ENCODE measurements at regions not wholly inside any gene's neighbourhood (a gene's known extent, or its start where the extent isn't known, plus 50 kb on each side); places are given as distances from the start of the nearest gene placed in this dataset.

DNA sequence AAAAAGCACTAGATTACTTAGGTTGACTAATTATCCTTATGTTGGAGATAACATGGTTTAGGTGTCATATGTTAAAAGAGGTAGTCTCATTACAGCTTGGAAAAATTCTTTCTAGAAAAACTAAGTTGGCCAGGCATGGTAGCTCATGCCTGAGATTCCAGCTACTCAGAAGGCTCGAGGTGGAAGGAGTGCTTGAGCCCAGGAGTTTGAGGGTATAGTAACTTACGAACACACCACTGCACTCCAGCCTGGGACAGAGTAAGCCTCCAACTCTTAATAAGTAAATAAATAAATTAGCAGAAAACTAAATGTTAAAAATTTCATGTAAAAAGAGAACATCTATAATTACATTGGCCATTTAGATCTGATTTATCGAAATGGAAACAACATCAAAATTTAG lies 177.2 kb downstream of the NR4A2 start:
- no peak for TF ChIP-seq NFYB (CRISPR knock-in tag; conservative IDR thresholded peaks at IDR 0.05; ENCODE audit: low read depth)
- no peak for TF ChIP-seq ESRRA (CRISPR knock-in tag; IDR thresholded peaks at IDR 0.05; ENCODE audit: borderline replicate concordance)
- TF ChIP-seq, protein P1, sequence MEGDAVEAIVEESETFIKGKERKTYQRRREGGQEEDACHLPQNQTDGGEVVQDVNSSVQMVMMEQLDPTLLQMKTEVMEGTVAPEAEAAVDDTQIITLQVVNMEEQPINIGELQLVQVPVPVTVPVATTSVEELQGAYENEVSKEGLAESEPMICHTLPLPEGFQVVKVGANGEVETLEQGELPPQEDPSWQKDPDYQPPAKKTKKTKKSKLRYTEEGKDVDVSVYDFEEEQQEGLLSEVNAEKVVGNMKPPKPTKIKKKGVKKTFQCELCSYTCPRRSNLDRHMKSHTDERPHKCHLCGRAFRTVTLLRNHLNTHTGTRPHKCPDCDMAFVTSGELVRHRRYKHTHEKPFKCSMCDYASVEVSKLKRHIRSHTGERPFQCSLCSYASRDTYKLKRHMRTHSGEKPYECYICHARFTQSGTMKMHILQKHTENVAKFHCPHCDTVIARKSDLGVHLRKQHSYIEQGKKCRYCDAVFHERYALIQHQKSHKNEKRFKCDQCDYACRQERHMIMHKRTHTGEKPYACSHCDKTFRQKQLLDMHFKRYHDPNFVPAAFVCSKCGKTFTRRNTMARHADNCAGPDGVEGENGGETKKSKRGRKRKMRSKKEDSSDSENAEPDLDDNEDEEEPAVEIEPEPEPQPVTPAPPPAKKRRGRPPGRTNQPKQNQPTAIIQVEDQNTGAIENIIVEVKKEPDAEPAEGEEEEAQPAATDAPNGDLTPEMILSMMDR (IDR thresholded peaks at IDR 0.05), result no peak
- TF ChIP-seq CREB1 (CRISPR knock-in tag; IDR thresholded peaks at IDR 0.05), result no peak
- TF ChIP-seq, protein P2, sequence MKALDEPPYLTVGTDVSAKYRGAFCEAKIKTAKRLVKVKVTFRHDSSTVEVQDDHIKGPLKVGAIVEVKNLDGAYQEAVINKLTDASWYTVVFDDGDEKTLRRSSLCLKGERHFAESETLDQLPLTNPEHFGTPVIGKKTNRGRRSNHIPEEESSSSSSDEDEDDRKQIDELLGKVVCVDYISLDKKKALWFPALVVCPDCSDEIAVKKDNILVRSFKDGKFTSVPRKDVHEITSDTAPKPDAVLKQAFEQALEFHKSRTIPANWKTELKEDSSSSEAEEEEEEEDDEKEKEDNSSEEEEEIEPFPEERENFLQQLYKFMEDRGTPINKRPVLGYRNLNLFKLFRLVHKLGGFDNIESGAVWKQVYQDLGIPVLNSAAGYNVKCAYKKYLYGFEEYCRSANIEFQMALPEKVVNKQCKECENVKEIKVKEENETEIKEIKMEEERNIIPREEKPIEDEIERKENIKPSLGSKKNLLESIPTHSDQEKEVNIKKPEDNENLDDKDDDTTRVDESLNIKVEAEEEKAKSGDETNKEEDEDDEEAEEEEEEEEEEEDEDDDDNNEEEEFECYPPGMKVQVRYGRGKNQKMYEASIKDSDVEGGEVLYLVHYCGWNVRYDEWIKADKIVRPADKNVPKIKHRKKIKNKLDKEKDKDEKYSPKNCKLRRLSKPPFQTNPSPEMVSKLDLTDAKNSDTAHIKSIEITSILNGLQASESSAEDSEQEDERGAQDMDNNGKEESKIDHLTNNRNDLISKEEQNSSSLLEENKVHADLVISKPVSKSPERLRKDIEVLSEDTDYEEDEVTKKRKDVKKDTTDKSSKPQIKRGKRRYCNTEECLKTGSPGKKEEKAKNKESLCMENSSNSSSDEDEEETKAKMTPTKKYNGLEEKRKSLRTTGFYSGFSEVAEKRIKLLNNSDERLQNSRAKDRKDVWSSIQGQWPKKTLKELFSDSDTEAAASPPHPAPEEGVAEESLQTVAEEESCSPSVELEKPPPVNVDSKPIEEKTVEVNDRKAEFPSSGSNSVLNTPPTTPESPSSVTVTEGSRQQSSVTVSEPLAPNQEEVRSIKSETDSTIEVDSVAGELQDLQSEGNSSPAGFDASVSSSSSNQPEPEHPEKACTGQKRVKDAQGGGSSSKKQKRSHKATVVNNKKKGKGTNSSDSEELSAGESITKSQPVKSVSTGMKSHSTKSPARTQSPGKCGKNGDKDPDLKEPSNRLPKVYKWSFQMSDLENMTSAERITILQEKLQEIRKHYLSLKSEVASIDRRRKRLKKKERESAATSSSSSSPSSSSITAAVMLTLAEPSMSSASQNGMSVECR (CRISPR knock-in tag; IDR thresholded peaks at IDR 0.05; ENCODE audit: borderline replicate concordance), result no peak
- TF ChIP-seq, protein P3, sequence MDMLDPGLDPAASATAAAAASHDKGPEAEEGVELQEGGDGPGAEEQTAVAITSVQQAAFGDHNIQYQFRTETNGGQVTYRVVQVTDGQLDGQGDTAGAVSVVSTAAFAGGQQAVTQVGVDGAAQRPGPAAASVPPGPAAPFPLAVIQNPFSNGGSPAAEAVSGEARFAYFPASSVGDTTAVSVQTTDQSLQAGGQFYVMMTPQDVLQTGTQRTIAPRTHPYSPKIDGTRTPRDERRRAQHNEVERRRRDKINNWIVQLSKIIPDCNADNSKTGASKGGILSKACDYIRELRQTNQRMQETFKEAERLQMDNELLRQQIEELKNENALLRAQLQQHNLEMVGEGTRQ (CRISPR knock-in tag; IDR thresholded peaks at IDR 0.05), result no peak
- TF ChIP-seq, protein P4, sequence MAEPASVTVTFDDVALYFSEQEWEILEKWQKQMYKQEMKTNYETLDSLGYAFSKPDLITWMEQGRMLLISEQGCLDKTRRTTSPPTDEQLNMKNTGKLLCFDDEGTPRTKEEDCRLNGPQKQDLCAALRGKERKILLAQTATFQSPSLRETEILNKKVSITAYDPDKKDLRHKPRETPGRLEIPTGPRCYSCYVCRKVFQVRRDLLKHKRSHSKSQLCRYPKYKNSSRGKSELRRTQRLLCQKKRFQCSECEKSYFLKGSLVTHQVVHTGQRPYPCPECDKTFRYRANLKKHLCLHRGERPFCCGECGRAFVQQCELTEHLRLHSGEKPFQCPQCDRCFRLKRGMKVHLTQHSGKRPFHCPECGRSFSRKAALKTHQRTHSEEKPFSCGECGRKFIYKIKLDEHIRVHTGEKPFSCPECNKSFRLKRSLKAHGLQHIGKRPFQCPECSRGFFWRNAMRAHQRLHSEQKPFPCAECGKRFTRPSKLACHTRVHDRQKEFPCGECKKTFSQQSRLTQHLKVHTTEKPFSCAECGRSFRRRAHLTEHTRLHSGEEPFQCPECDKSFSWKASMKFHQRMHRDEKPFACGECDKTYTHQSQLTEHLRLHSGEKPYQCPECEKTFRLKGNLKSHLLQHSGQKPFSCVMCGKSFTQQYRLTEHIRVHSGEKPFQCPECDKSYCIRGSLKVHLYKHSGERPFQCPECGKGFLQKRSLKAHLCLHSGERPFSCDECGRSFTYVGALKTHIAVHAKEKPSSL (CRISPR knock-in tag; conservative IDR thresholded peaks at IDR 0.05), result no peak
- TF ChIP-seq, protein P5, sequence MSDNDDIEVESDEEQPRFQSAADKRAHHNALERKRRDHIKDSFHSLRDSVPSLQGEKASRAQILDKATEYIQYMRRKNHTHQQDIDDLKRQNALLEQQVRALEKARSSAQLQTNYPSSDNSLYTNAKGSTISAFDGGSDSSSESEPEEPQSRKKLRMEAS (CRISPR knock-in tag; IDR thresholded peaks at IDR 0.05), result no peak
